Neutrophil (primary cell): ENCODE measurements at regions not wholly inside any gene's neighbourhood (a gene's known extent, or its start where the extent isn't known, plus 50 kb on each side); places are given as distances from the start of the nearest gene placed in this dataset.

Experiments
- H3K27ac ChIP-seq: fragments of 200-600 bp; sonication (generic); 2 replicates; pipeline ENCODE4 v1.5.1; 2016; ENCODE audit warnings: mild to moderate bottlenecking, moderate library complexity
- H3K27me3 ChIP-seq: fragments of 200-600 bp; sonication (generic); 2 replicates; pipeline ENCODE4 v1.6.0; 2016; ENCODE audit warnings: mild to moderate bottlenecking
- H3K36me3 ChIP-seq: fragments of 200-600 bp; sonication (generic); 2 replicates; pipeline ENCODE4 v1.5.1; 2017
- H3K4me1 ChIP-seq, 2 experiments: fragments of 200-600 bp in 1 of 2; sonication (generic) in 1 of 2; 1 replicate in 1 of 2; 2 replicates in 1 of 2; pipeline versions ENCODE4 v1.5.1 to v1.6.1; 2013 to 2016; ENCODE audit warnings: low read depth in 1 of 2, low read length in 1 of 2, mild to moderate bottlenecking in 1 of 2, moderate library complexity in 1 of 2; ENCODE audit not compliant: control insufficient read depth in 1 of 2, insufficient read depth in 1 of 2
- H3K4me3 ChIP-seq, 2 experiments: fragments of 200-600 bp in 1 of 2; sonication (generic) in 1 of 2; 1 replicate in 1 of 2; 2 replicates in 1 of 2; pipeline ENCODE4 v1.5.1; 2013 to 2016; ENCODE audit warnings: low read depth in 1 of 2, low read length in 1 of 2, mild to moderate bottlenecking in 1 of 2, moderate library complexity in 1 of 2
- H3K9me3 ChIP-seq: fragments of 200-600 bp; sonication (generic); 2 replicates; pipeline ENCODE4 v1.5.1; 2016
- TF ChIP-seq, protein P1 (sequence below): fragments of 200-600 bp; sonication (generic); IDR thresholded peaks from 2 replicates; pipeline ENCODE4 v1.5.1; 2016; ENCODE audit warnings: antibody characterized with exemption

- H3K4me1 ChIP-seq = no peaks in the 10 kb centered on the region
- H3K4me3 ChIP-seq = no peak overlapping the region
- no peaks in the 10 kb centered on the region for H3K36me3 ChIP-seq
- H3K27ac ChIP-seq = no peak overlapping the region
- TF ChIP-seq, protein P1, sequence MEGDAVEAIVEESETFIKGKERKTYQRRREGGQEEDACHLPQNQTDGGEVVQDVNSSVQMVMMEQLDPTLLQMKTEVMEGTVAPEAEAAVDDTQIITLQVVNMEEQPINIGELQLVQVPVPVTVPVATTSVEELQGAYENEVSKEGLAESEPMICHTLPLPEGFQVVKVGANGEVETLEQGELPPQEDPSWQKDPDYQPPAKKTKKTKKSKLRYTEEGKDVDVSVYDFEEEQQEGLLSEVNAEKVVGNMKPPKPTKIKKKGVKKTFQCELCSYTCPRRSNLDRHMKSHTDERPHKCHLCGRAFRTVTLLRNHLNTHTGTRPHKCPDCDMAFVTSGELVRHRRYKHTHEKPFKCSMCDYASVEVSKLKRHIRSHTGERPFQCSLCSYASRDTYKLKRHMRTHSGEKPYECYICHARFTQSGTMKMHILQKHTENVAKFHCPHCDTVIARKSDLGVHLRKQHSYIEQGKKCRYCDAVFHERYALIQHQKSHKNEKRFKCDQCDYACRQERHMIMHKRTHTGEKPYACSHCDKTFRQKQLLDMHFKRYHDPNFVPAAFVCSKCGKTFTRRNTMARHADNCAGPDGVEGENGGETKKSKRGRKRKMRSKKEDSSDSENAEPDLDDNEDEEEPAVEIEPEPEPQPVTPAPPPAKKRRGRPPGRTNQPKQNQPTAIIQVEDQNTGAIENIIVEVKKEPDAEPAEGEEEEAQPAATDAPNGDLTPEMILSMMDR = no peak
- no peaks in the 10 kb centered on the region for H3K27me3 ChIP-seq
- H3K9me3 ChIP-seq = no peaks in the 10 kb centered on the region
These were observed 222.0 kb downstream of the SETD4 start for GRCh38 chr21:35838350-35838749.

GRCh38 chr21:35833991-35834390, 226.3 kb downstream of the SETD4 start:
- Histone ChIP-seq H3K36me3 (no peaks in the 10 kb centered on the region), H3K27me3 (peaks cover 5% of the 10 kb centered on the region), H3K9me3 (no peaks in the 10 kb centered on the region), H3K4me3 (no peak overlapping the region), H3K27ac (no peak overlapping the region), H3K4me1 (no peaks in the 10 kb centered on the region)
- TF ChIP-seq, protein P1 = no peak

GRCh38 chr21:35833388-35833787, 226.9 kb downstream of the SETD4 start:
- Histone ChIP-seq H3K36me3 (no peaks in the 10 kb centered on the region), H3K27ac (no peak overlapping the region), H3K27me3 (peaks cover 11% of the 10 kb centered on the region), H3K9me3 (no peaks in the 10 kb centered on the region), H3K4me1 (no peaks in the 10 kb centered on the region), H3K4me3 (no peak overlapping the region)
- TF ChIP-seq, protein P1 = no peak

GRCh38 chr21:35831230-35831629, 229.1 kb downstream of the SETD4 start:
- H3K27me3 ChIP-seq = peaks cover 13% of the 10 kb centered on the region
- H3K36me3 ChIP-seq = no peaks in the 10 kb centered on the region
- H3K4me3 ChIP-seq = no peak overlapping the region
- TF ChIP-seq, protein P1 = no peak
- H3K27ac ChIP-seq = no peak overlapping the region
- no peaks in the 10 kb centered on the region for H3K4me1 ChIP-seq
- H3K9me3 ChIP-seq = no peaks in the 10 kb centered on the region

DNA sequence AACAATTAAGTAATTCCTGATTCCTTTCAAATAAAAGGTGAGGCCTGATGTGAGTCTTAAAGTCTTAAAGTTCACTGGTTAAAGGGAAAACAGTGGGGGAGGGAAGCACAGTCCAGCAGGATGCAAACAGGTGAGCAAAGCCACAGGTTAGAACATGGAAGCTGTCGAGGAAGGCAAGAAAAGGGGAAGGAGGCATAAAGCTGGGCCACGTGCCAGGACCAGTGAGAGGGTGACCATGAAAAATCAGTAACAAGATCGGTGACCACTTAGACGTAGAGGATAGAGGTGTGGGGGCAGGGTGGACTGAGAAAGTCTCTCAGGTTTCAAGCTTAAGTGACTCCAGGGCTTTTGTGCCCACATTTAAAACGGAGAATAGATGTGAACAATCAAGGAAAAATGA, 231.3 kb downstream of the SETD4 start:
- no peak overlapping the region for H3K27ac ChIP-seq
- no peaks in the 10 kb centered on the region for H3K9me3 ChIP-seq
- no peaks in the 10 kb centered on the region for H3K4me1 ChIP-seq
- no peak overlapping the region for H3K4me3 ChIP-seq
- H3K27me3 ChIP-seq = peaks cover 13% of the 10 kb centered on the region
- H3K36me3 ChIP-seq = no peaks in the 10 kb centered on the region
- TF ChIP-seq, protein P1 = no peak

DNA sequence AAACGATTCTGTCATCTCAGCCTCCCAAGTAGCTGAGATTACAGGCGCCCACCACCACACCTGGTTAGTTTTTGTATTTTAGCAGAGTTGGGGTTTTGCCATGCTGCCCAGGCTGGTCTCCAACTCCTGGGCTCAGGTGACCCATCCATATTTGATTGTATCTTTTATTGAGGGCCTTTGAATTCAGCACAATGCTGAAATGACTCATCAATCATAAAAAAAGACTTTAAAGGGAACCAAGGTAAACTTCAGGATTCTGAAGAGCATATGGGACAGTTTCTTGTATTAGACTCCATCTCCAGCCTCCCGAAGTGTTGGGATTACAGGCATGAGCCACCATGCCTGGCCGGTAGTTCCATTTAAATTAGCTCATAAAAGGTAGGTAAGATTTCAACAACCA, 232.2 kb downstream of the SETD4 start:
- TF ChIP-seq, protein P1 = no peak
- Histone ChIP-seq H3K9me3 (no peaks in the 10 kb centered on the region), H3K27me3 (peaks cover 13% of the 10 kb centered on the region), H3K36me3 (no peaks in the 10 kb centered on the region), H3K4me3 (no peak overlapping the region), H3K27ac (no peak overlapping the region), H3K4me1 (no peaks in the 10 kb centered on the region)
